ENCODE measurements at regions not wholly inside any gene's neighbourhood (a gene's known extent, or its start where the extent isn't known, plus 50 kb on each side); places are given as distances from the start of the nearest gene placed in this dataset.

- H3K4me3 ChIP-seq, result no peak overlapping the region
- no peak overlapping the region for H3K27ac ChIP-seq
- no peaks in the 10 kb centered on the region for H3K9me3 ChIP-seq
- no peak for DNase-seq
- no peaks in the 10 kb centered on the region for H3K4me1 ChIP-seq
- H3K36me3 ChIP-seq (ENCODE audit: low read depth, missing control alignments), result no peaks in the 10 kb centered on the region
- no peak for TF ChIP-seq CTCF (IDR thresholded peaks at IDR 0.05)
- TF ChIP-seq POLR2A (IDR thresholded peaks at IDR 0.05), result no peak
- H3K27me3 ChIP-seq, result no peaks in the 10 kb centered on the region
- intact Hi-C loops (cut with DNase I; ENCODE audit: low total_unique reads), result no loop called here
Measured at GRCh38 chr13:68628994-68629393, 1398.9 kb upstream of the PCDH9 start.

GRCh38 chr13:68627379-68627778 is 1397.2 kb upstream of the PCDH9 start:
- WGBS, 2 donors, result 64 to 72% methylated on average over 3 of the region's 3 CpGs
- Histone ChIP-seq H3K9me3 (no peaks in the 10 kb centered on the region), H3K36me3 (ENCODE audit: low read depth, missing control alignments) (no peaks in the 10 kb centered on the region), H3K4me1 (no peaks in the 10 kb centered on the region), H3K4me3 (no peak overlapping the region), H3K27ac (no peak overlapping the region), H3K27me3 (no peaks in the 10 kb centered on the region)
- TF ChIP-seq CTCF (IDR thresholded peaks at IDR 0.05), result no peak
- no peak for TF ChIP-seq POLR2A (IDR thresholded peaks at IDR 0.05)
- intact Hi-C loops (cut with DNase I; ENCODE audit: low total_unique reads), result no loop called here
- DNase-seq, result no peak

GRCh38 chr13:68616600-68617222 is 1386.6 kb upstream of the PCDH9 start:
- no peak for TF ChIP-seq POLR2A (IDR thresholded peaks at IDR 0.05)
- no peak for TF ChIP-seq CTCF (IDR thresholded peaks at IDR 0.05)
- H3K4me3 ChIP-seq, result no peak overlapping the region
- H3K4me1 ChIP-seq, result no peaks in the 10 kb centered on the region
- 88 to 90% methylated on average over 1 to 10 of the region's 10 CpGs for WGBS, 2 donors
- H3K9me3 ChIP-seq, result no peaks in the 10 kb centered on the region
- no peaks in the 10 kb centered on the region for H3K36me3 ChIP-seq (ENCODE audit: low read depth, missing control alignments)
- intact Hi-C loops (cut with DNase I; ENCODE audit: low total_unique reads), result no loop called here
- DNase-seq, result no peak
- H3K27ac ChIP-seq, result no peak overlapping the region
- no peaks in the 10 kb centered on the region for H3K27me3 ChIP-seq

- no peaks in the 10 kb centered on the region for H3K9me3 ChIP-seq
- no peaks in the 10 kb centered on the region for H3K27me3 ChIP-seq
- no peaks in the 10 kb centered on the region for H3K36me3 ChIP-seq (ENCODE audit: low read depth, missing control alignments)
- WGBS, 2 donors, result 58 to 68% methylated on average over 8 of the region's 8 CpGs
- H3K27ac ChIP-seq, result no peak overlapping the region
- intact Hi-C loops (cut with DNase I; ENCODE audit: low total_unique reads), result no loop called here
- no peaks in the 10 kb centered on the region for H3K4me1 ChIP-seq
- H3K4me3 ChIP-seq, result no peak overlapping the region
- DNase-seq, result no peak
- TF ChIP-seq CTCF (IDR thresholded peaks at IDR 0.05) (no peak), POLR2A (IDR thresholded peaks at IDR 0.05) (no peak)
Measured at GRCh38 chr13:68609661-68610060, 1379.5 kb upstream of the PCDH9 start.

GRCh38 chr13:68608147-68608546 is 1378.0 kb upstream of the PCDH9 start:
- no peaks in the 10 kb centered on the region for H3K27me3 ChIP-seq
- H3K27ac ChIP-seq, result no peak overlapping the region
- H3K36me3 ChIP-seq (ENCODE audit: low read depth, missing control alignments), result no peaks in the 10 kb centered on the region
- intact Hi-C loops (cut with DNase I; ENCODE audit: low total_unique reads), result no loop called here
- no peak overlapping the region for H3K4me3 ChIP-seq
- no peak for DNase-seq
- H3K9me3 ChIP-seq, result no peaks in the 10 kb centered on the region
- H3K4me1 ChIP-seq, result no peaks in the 10 kb centered on the region
- TF ChIP-seq POLR2A (IDR thresholded peaks at IDR 0.05), result no peak
- no peak for TF ChIP-seq CTCF (IDR thresholded peaks at IDR 0.05)
